ENCODE measurements at regions not wholly inside any gene's neighbourhood (a gene's known extent, or its start where the extent isn't known, plus 50 kb on each side); places are given as distances from the start of the nearest gene placed in this dataset.

DNA sequence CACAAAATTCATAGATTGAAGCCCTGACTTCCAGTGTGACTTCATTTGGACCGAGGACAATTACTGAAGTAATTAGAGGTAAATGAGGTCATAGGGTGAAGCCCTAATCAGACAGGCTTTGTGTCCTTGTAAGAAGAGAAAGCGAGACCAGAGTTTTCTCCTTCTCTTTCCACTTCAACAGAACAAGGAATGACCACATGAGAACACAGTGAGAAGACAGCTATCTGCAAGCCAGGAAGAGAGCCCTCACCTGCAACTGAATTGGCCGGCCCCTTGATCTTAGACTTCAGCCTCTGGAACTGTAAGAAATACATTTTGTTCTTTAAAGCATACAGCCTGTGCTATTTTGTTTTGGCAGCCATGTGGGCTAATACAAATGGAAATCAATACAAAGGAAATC, 67.1 kb upstream of the PRKG2 start:
- Histone ChIP-seq H3K36me3 (ENCODE audit: insufficient read depth) (no peaks in the 10 kb centered on the region), H4K20me1 (ENCODE audit: insufficient read depth) (no peaks in the 10 kb centered on the region; the same call in 1 of the 2 replicates), H3K27me3 (ENCODE audit: insufficient read depth, low read depth) (no peaks in the 10 kb centered on the region), H3K79me2 (ENCODE audit: insufficient read depth, low read depth) (no peaks in the 10 kb centered on the region), H3K4me1 (ENCODE audit: low read depth, poor library complexity, severe bottlenecking) (no peaks in the 10 kb centered on the region), H3K27ac (no peak overlapping the region), H3K4me3 (IDR thresholded peaks at IDR 0.05; ENCODE audit: insufficient read depth, low read depth, low read length) (no peak overlapping the region), H2AFZ (ENCODE audit: low read depth) (no peak overlapping the region), H3K4me2 (no peak overlapping the region), H3K9ac (no peak overlapping the region)
- TF ChIP-seq, protein P1, sequence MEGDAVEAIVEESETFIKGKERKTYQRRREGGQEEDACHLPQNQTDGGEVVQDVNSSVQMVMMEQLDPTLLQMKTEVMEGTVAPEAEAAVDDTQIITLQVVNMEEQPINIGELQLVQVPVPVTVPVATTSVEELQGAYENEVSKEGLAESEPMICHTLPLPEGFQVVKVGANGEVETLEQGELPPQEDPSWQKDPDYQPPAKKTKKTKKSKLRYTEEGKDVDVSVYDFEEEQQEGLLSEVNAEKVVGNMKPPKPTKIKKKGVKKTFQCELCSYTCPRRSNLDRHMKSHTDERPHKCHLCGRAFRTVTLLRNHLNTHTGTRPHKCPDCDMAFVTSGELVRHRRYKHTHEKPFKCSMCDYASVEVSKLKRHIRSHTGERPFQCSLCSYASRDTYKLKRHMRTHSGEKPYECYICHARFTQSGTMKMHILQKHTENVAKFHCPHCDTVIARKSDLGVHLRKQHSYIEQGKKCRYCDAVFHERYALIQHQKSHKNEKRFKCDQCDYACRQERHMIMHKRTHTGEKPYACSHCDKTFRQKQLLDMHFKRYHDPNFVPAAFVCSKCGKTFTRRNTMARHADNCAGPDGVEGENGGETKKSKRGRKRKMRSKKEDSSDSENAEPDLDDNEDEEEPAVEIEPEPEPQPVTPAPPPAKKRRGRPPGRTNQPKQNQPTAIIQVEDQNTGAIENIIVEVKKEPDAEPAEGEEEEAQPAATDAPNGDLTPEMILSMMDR (conservative IDR thresholded peaks at IDR 0.05; ENCODE audit: low read depth, low read length), result no peak

DNA sequence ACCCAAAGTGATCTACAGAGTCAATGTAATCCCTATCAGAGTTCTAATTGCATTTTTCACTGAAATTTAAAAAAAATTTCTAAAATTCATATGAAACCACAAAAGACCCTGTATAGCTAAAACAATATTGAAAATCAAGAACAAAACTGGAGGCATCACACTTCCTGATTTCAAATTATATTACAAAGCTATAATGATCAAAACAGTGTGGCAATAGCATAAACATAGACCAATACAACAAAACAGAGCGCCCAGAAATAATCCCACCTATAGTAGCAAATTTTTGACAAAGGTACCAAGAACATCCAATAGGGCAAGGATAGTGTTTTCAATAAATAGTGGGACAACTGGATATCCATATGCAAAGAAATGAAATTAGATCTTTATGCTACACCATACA, 59.4 kb upstream of the PRKG2 start:
- no peak overlapping the region for H2AFZ ChIP-seq (ENCODE audit: low read depth)
- no peaks in the 10 kb centered on the region for H3K27me3 ChIP-seq (ENCODE audit: insufficient read depth, low read depth)
- TF ChIP-seq, protein P1 (conservative IDR thresholded peaks at IDR 0.05; ENCODE audit: low read depth, low read length), result no peak
- H3K4me1 ChIP-seq (ENCODE audit: low read depth, poor library complexity, severe bottlenecking), result no peaks in the 10 kb centered on the region
- no peak overlapping the region for H3K4me2 ChIP-seq
- no peaks in the 10 kb centered on the region for H4K20me1 ChIP-seq (ENCODE audit: insufficient read depth)
- no peaks in the 10 kb centered on the region for H3K79me2 ChIP-seq (ENCODE audit: insufficient read depth, low read depth)
- no peaks in the 10 kb centered on the region for H3K36me3 ChIP-seq (ENCODE audit: insufficient read depth)
- no peak overlapping the region for H3K27ac ChIP-seq
- no peak overlapping the region for H3K4me3 ChIP-seq (IDR thresholded peaks at IDR 0.05; ENCODE audit: insufficient read depth, low read depth, low read length)
- H3K9ac ChIP-seq, result no peak overlapping the region

DNA sequence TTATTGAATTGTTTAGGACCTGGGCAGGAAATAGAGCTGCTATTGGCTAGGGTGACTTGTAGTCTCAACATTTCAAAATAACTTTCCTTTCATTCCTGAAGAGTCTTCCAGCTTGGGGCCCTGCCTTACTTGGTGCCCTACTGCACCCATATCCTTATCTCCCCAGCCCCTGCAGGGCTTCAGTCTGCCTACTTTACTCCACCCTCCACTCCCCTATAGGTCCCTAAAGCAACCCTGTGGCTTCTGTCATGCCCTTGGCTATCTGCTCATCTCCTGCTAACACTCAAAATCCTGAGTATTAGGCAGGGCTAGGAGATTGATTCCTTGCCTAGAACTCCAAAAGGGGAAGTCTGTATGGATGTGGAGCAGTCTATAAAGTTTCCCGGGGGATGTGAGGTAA, 57.6 kb upstream of the PRKG2 start:
- Histone ChIP-seq H3K9ac (no peak overlapping the region), H3K4me1 (ENCODE audit: low read depth, poor library complexity, severe bottlenecking) (no peaks in the 10 kb centered on the region), H4K20me1 (ENCODE audit: insufficient read depth) (no peaks in the 10 kb centered on the region), H2AFZ (ENCODE audit: low read depth) (no peak overlapping the region), H3K27me3 (ENCODE audit: insufficient read depth, low read depth) (no peaks in the 10 kb centered on the region), H3K36me3 (ENCODE audit: insufficient read depth) (no peaks in the 10 kb centered on the region), H3K27ac (no peak overlapping the region), H3K79me2 (ENCODE audit: insufficient read depth, low read depth) (no peaks in the 10 kb centered on the region), H3K4me3 (IDR thresholded peaks at IDR 0.05; ENCODE audit: insufficient read depth, low read depth, low read length) (no peak overlapping the region), H3K4me2 (no peak overlapping the region)
- TF ChIP-seq, protein P1 (conservative IDR thresholded peaks at IDR 0.05; ENCODE audit: low read depth, low read length), result no peak

Data from KMS-11 (cell line).